Pancreas (tissue), 10 donors: ENCODE measurements at regions not wholly inside any gene's neighbourhood (a gene's known extent, or its start where the extent isn't known, plus 50 kb on each side); places are given as distances from the start of the nearest gene placed in this dataset.

ENCODE experiments used
- ATAC-seq, 4 donors: fragments of 200-7000 bp; cut with Tn5 transposase; one replicate each; pipeline versions ENCODE4 v1.8.0 to v1.9.1; 2020; ENCODE audit warnings: mild to moderate bottlenecking in 4 of 4, moderate library complexity in 4 of 4
- DNase-seq, 6 donors: peaks; one replicate each; pipeline ENCODE4 v3.0.0-alpha.2; 2020
- FAIRE-seq: peaks from 2 replicates; lab custom pipeline; 2012; peaks lifted over from hg19 to GRCh38; lab: Jason Lieb, UNC
- H3K27ac ChIP-seq, 4 donors: fragments of 200-600 bp; sonication (generic); 1 replicate in 3 of 4; 2 replicates in 1 of 4; pipeline versions ENCODE4 v1.5.0 to v1.8.0; 2020
- H3K27me3 ChIP-seq, 4 donors: fragments of 200-600 bp; one replicate each; pipeline ENCODE4 v1.8.0; 2021
- H3K36me3 ChIP-seq, 3 donors: fragments of 200-600 bp; sonication (generic) in 1 of 3; one replicate each; pipeline versions ENCODE4 v1.5.0 to v1.8.0; 2020 to 2021
- H3K4me1 ChIP-seq, 3 donors: fragments of 200-600 bp; one replicate each; pipeline ENCODE4 v1.8.0; 2021
- H3K4me3 ChIP-seq, 4 donors: fragments of 200-600 bp; sonication (generic) in 2 of 4; one replicate each; pipeline versions ENCODE4 v1.5.0 to v1.8.0; 2020 to 2021
- H3K9me3 ChIP-seq, 4 donors: fragments of 200-600 bp; one replicate each; pipeline ENCODE4 v1.8.0; 2021
- CTCF ChIP-seq, 4 donors: fragments of 200-600 bp; sonication (generic) in 3 of 4; IDR thresholded peaks; one replicate each; pipeline versions ENCODE4 v1.5.0 to v1.8.0; 2021; ENCODE audit warnings: antibody characterized with exemption in 4 of 4
- WGBS, 2 donors: extraction: QIAGEN DNeasy Blood & Tissue Kit; methylation state at CpG; one replicate each; pipeline ENCODE4 v1.1.7; 2013; 5-methylcytosine and 5-hydroxymethylcytosine counted together
- intact Hi-C, 3 donors: fragments of 100-400 bp; cut with DNase I; formaldehyde crosslinking; loops; one replicate each; pipeline versions ENCODE4 v1.11.1 to v1.14.2; 2022
- donor health status: healthy with polysubstance abuse.
- donor health status: DM: no; HTN: no; CAD: no; lungs with moderate emphysema.
- donor health status: DM: no; HTN: no; CAD: no.
- donor health status: control.
- donor health status: control.
- donor health status: Bipolar disorder and iron deficiency.
- donor health status: DM: yes; HTN: yes; CAD: no.
- donor health status: DM: no; HTN: no; CAD: no.
- donor health status: DM: no; HTN: no; CAD: no.
- donor health status: DM: yes; HTN: yes; CAD: no.

- no peak for TF ChIP-seq CTCF (IDR thresholded peaks at IDR 0.05)
- Histone ChIP-seq H3K27me3 (no peaks in the 10 kb centered on the region), H3K4me3 (no peak overlapping the region), H3K36me3 (no peaks in the 10 kb centered on the region), H3K27ac (no peak overlapping the region), H3K9me3 (no peaks in the 10 kb centered on the region), H3K4me1 (no peaks in the 10 kb centered on the region)
- intact Hi-C loops = no loop called here
- ATAC-seq (no peak), FAIRE-seq (no peak), DNase-seq (no peak)
- 79 to 83% methylated on average over 8 of the region's 8 CpGs for WGBS, 2 donors
These were observed 167.5 kb upstream of the NECTIN1 start for GRCh38 chr11:119896387-119897045.

GRCh38 chr11:119895981-119896380 is 167.0 kb upstream of the NECTIN1 start:
- Histone ChIP-seq H3K4me3 (no peak overlapping the region), H3K4me1 (no peaks in the 10 kb centered on the region), H3K9me3 (no peaks in the 10 kb centered on the region), H3K27ac (no peak overlapping the region), H3K27me3 (no peaks in the 10 kb centered on the region), H3K36me3 (no peaks in the 10 kb centered on the region)
- TF ChIP-seq CTCF (IDR thresholded peaks at IDR 0.05) = no peak
- WGBS, 2 donors = 75 to 77% methylated on average over 1 of the region's 1 CpG
- FAIRE-seq = no peak
- no peak for ATAC-seq
- intact Hi-C loops = no loop called here
- DNase-seq = no peak

GRCh38 chr11:119894916-119895315 is 165.9 kb upstream of the NECTIN1 start:
- ATAC-seq = no peak
- H3K36me3 ChIP-seq = no peaks in the 10 kb centered on the region
- H3K4me1 ChIP-seq = no peaks in the 10 kb centered on the region
- H3K9me3 ChIP-seq = no peaks in the 10 kb centered on the region
- WGBS, 2 donors = 89 to 96% methylated on average over 4 of the region's 4 CpGs
- TF ChIP-seq CTCF (IDR thresholded peaks at IDR 0.05) = no peak
- no peak for FAIRE-seq
- H3K27me3 ChIP-seq = no peaks in the 10 kb centered on the region
- H3K4me3 ChIP-seq = no peak overlapping the region
- intact Hi-C loops = no loop called here
- DNase-seq = no peak
- no peak overlapping the region for H3K27ac ChIP-seq

- DNase-seq = no peak
- ATAC-seq = no peak
- no peak overlapping the region for H3K27ac ChIP-seq
These were observed 163.4 kb upstream of the NECTIN1 start for GRCh38 chr11:119892311-119892808.

More at GRCh38 chr11:119892311-119892808, 163.4 kb upstream of the NECTIN1 start:
- Histone ChIP-seq H3K4me1 (no peaks in the 10 kb centered on the region), H3K27me3 (no peaks in the 10 kb centered on the region), H3K4me3 (no peak overlapping the region), H3K9me3 (no peaks in the 10 kb centered on the region), H3K36me3 (no peaks in the 10 kb centered on the region)
- intact Hi-C loops = no loop called here
- no peak for TF ChIP-seq CTCF (IDR thresholded peaks at IDR 0.05)
- no peak for FAIRE-seq
- WGBS, 2 donors = 73 to 76% methylated on average over 16 of the region's 16 CpGs
